ENCODE measurements at regions not wholly inside any gene's neighbourhood (a gene's known extent, or its start where the extent isn't known, plus 50 kb on each side); places are given as distances from the start of the nearest gene placed in this dataset.

DNA sequence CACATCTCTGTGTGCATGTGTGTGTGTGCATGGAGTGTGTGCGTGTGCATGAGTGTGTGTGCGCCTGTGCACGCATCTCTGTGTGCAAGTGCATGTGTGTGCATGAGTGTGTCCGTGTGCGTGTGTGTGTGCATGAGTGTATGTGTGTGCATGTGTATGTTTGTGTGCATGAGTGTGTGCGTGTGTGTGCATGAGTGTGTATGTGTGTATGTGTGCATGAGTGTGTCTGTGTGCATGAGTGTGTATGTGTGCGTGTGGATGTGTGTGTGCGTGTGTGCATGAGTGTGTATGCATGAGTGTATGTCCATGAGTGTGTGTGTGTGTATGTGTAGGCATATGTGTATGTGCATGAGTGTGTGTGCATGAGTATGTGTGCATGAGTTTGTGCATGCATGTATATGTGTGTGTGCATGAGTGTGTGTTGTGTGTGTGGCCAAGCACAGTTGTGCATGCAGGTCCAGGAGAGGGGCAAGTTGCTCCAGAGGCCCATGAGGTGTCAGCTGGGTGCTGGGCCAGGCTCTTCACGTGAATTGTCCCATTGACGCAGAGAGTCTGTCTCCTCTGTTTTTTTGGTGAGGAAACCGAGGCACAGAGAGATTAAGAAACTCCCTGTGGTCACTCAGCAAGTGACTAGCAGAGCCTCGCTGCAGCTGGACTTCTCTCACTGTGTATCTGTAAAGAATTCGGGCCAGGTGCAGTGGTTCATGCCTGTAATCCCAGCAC lies 75.5 kb downstream of the ASB1 start:
- TF ChIP-seq, protein P1, sequence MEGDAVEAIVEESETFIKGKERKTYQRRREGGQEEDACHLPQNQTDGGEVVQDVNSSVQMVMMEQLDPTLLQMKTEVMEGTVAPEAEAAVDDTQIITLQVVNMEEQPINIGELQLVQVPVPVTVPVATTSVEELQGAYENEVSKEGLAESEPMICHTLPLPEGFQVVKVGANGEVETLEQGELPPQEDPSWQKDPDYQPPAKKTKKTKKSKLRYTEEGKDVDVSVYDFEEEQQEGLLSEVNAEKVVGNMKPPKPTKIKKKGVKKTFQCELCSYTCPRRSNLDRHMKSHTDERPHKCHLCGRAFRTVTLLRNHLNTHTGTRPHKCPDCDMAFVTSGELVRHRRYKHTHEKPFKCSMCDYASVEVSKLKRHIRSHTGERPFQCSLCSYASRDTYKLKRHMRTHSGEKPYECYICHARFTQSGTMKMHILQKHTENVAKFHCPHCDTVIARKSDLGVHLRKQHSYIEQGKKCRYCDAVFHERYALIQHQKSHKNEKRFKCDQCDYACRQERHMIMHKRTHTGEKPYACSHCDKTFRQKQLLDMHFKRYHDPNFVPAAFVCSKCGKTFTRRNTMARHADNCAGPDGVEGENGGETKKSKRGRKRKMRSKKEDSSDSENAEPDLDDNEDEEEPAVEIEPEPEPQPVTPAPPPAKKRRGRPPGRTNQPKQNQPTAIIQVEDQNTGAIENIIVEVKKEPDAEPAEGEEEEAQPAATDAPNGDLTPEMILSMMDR (IDR thresholded peaks at IDR 0.05; ENCODE audit: low read depth, low read length, missing control alignments) = no peak
- no peak overlapping the region for H3K4me3 ChIP-seq (ENCODE audit: low read depth, low read length)
- no peak for DNase-seq (ENCODE audit: low read depth)

DNA sequence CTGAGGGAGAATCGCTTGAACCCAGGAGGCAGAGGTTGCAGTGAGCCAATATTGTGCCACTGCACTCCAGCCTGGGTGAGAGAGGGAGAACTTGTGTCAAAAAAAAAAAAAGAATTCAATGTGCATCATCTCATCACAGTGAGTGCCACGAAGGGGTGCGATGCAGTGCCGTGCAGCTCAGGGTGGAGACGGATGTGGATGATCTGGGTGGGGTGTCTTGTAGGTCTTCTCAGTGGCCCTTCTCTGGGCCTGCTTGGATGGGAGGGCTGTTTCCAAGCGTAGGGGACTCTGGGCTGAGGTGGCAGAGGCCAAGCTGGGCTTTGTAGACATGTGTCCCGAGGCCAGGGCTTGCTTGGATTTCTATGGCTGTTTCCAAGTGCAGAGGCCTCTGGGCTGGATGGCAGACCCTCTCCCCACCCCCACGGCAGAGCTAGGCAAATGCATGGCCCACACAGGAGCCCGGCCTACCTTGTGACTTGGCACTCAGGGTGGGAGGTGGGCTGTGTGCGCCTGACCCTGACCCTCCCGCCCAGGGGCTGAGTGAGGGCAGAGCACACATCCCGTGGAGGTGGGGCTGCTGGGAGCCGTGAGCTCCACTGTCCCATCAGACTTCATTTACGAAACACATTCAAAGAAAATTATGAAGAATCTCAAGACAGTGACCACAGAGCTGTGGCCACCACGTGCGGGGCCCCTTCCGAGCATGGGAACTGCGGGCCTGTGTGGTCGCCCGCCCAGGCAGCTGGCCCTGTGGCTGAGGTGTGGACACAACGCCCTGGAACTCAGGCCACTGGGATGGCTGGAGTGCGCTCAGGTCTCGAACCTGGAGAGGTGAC lies 76.4 kb downstream of the ASB1 start:
- TF ChIP-seq, protein P1 (IDR thresholded peaks at IDR 0.05; ENCODE audit: low read depth, low read length, missing control alignments) = no peak
- DNase-seq (ENCODE audit: low read depth) = no peak
- H3K4me3 ChIP-seq (ENCODE audit: low read depth, low read length) = no peak overlapping the region

DNA sequence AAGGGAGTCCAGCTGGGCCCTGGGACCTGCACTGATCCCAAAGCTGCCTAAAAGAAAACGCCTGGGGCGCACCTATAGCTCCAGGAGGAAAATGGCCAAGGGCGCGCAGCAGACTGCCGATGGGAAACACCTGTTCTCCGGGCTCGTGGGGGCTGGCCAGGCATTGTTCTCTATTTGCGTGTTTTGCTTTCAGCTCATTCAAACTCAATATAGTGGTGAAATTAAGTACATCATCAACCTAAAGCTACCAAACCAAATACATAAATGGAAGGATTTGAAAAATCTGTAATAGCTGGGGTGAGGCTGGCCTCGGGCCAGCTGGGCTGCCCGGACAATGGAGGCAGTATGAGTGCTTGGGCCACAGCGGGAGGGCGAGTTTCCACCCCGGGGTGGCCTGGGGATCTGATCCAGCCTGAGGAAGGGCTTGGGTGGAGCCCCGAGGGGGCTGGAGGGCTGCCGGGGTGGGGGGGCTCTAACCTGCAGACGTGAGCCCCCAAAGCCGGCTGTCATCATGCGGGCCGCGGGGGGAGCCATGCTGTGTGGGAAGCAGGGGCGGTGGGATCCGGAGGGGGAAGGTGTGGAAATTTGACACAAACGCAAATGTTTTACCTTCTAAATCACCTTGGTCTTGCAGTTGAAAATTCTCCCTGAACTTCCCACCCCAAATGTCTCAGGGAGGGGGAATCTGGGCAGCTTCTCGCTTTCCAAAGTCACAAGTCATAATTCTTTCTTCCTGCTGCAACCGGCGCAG lies 77.6 kb downstream of the ASB1 start:
- no peak for DNase-seq (ENCODE audit: low read depth)
- H3K4me3 ChIP-seq (ENCODE audit: low read depth, low read length) = no peak overlapping the region
- TF ChIP-seq, protein P1 (IDR thresholded peaks at IDR 0.05; ENCODE audit: low read depth, low read length, missing control alignments) = no peak

DNA sequence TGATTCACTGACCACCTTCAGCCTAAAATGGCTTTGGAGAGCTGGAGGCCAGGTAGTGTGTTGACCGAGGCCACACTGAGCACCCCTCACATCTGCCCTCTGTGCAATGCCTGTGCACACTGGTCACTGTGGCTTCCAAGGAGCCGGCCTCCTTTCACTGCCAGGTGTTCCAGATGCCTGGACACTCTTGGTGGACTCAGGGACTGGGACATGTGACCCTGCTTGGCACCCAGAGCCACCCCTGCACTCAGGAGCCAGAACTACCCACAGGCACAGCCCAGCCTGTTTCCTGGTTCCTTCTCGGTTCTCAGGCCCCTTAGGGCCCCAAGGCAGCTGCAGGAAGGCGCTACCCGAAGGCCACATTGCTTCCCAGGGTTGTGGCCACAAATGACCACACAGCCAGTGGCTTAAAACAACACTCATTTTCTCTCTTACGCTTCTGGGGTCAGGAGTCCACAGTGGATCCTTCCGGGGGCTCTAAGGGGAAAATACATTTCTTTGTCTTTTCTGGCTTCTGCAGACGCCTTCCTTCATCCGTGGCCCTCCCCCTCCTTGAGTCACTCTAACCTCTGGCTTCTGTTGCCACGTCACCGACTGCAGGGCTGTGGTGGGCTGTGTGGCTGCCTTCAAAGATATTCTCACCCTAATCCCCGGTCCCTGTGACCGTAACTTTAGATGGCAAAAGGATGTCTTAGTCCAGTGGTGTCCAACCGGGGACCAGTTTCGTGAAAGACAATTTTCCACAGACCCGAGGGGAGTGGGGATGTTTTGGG lies 78.6 kb downstream of the ASB1 start:
- no peak for DNase-seq (ENCODE audit: low read depth)
- no peak overlapping the region for H3K4me3 ChIP-seq (ENCODE audit: low read depth, low read length)
- TF ChIP-seq, protein P1 (IDR thresholded peaks at IDR 0.05; ENCODE audit: low read depth, low read length, missing control alignments) = no peak

DNA sequence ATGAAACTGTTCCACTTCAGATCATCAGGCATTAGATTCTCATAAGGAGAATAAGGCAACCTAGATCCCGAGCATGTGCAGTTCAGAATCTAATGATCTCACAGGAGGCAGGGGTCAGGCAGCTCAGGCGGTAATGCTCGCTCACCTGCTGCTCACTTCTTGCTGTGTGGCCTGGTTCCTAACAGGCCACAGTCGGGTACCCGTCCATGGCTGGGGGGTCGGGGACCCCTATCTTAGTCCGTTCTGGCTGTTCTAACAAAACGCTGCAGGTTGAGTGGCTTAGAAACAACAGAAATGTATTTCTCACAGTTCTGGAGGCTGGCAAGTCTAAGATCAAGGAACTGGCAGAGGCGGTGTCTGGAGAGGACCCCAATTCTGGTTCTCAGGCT lies 79.2 kb downstream of the ASB1 start:
- TF ChIP-seq, protein P1 (IDR thresholded peaks at IDR 0.05; ENCODE audit: low read depth, low read length, missing control alignments) = no peak
- no peak for DNase-seq (ENCODE audit: low read depth)
- no peak overlapping the region for H3K4me3 ChIP-seq (ENCODE audit: low read depth, low read length)

DNA sequence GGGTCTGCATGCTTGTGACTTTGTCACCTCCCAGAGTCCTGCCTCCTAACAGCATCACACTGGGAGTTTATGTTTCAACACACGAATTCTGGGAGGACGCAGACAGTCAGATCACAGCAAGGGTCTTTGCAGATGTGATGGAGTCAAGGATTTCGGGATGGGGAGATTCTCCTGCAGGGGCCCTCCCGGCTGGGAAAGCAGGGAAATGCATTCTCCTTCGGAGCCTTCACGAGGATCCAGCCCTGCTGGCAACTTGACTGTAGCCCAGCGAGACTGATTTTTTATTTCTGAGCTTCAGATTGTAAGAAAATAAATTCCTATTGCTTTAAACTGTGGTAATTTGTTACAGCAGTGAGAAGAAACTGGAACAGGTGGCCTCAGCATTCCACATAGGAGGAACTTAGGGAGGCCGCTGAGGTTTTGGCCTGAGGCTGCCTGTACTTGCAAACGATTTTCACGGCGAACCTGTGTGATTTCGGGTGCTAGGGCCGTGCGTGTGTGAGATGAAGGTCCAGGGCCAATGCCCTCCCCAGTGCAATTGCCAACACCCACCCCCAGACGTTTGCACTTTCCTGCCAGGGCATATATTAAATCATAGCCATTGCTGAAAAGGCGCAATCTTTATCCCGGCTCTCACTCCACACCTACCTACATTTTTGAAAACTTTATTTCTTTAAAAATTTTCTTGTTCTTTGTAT lies 79.8 kb downstream of the ASB1 start:
- no peak overlapping the region for H3K4me3 ChIP-seq (ENCODE audit: low read depth, low read length)
- no peak for DNase-seq (ENCODE audit: low read depth)
- TF ChIP-seq, protein P1 (IDR thresholded peaks at IDR 0.05; ENCODE audit: low read depth, low read length, missing control alignments) = no peak
